ENCODE measurements at regions not wholly inside any gene's neighbourhood (a gene's known extent, or its start where the extent isn't known, plus 50 kb on each side); places are given as distances from the start of the nearest gene placed in this dataset.

- H3K4me1 ChIP-seq, result no peaks in the 10 kb centered on the region
- no peak overlapping the region for H3K4me3 ChIP-seq
- DNase-seq (no peak), ATAC-seq (no peak)
- no peak for TF ChIP-seq CTCF (IDR thresholded peaks at IDR 0.05)
- H3K36me3 ChIP-seq, result no peaks in the 10 kb centered on the region
- peaks cover 0 to 6% (median 0%) of the 10 kb centered on the region in 11 donors for H3K9me3 ChIP-seq
- no peaks in the 10 kb centered on the region for H3K27me3 ChIP-seq
- 21% methylated on average over 9 of the region's 9 CpGs for WGBS, 2 donors
- intact Hi-C loops (cut with DNase I), result no loop called here
- no peak overlapping the region for H3K27ac ChIP-seq
Observed at GRCh38 chrX:5632061-5632614, 596.5 kb downstream of the NLGN4X start.

- no peaks in the 10 kb centered on the region for H3K36me3 ChIP-seq
- DNase-seq (no peak), ATAC-seq (no peak)
- H3K27me3 ChIP-seq, result no peaks in the 10 kb centered on the region
- intact Hi-C loops (cut with DNase I), result no loop called here
- no peak overlapping the region for H3K4me3 ChIP-seq
- H3K9me3 ChIP-seq, result no peaks in the 10 kb centered on the region
- no peak overlapping the region for H3K27ac ChIP-seq
- no peaks in the 10 kb centered on the region for H3K4me1 ChIP-seq
- no peak for TF ChIP-seq CTCF (IDR thresholded peaks at IDR 0.05)
Observed at GRCh38 chrX:5617666-5618065, 611.0 kb downstream of the NLGN4X start.

- ATAC-seq (no peak), DNase-seq (no peak)
- no peaks in the 10 kb centered on the region for H3K36me3 ChIP-seq
- H3K9me3 ChIP-seq, result peaks cover 0 to 29% (median 0%) of the 10 kb centered on the region in 11 donors
- H3K4me3 ChIP-seq, result no peak overlapping the region
- H3K27me3 ChIP-seq, result no peaks in the 10 kb centered on the region
- H3K27ac ChIP-seq, result no peak overlapping the region
- intact Hi-C loops (cut with DNase I), result no loop called here
- TF ChIP-seq CTCF (IDR thresholded peaks at IDR 0.05), result no peak
- 14 to 23% methylated on average over 4 of the region's 4 CpGs for WGBS, 2 donors
- no peaks in the 10 kb centered on the region for H3K4me1 ChIP-seq
Observed at GRCh38 chrX:5595570-5595969, 633.1 kb downstream of the NLGN4X start.

GRCh38 chrX:5586726-5587125, 641.9 kb downstream of the NLGN4X start:
- no peak for ATAC-seq
- intact Hi-C loops (cut with DNase I), result no loop called here

More at GRCh38 chrX:5586726-5587125, 641.9 kb downstream of the NLGN4X start:
- peaks cover 0 to 13% (median 0%) of the 10 kb centered on the region in 11 donors for H3K9me3 ChIP-seq
- no peak overlapping the region for H3K27ac ChIP-seq
- H3K4me1 ChIP-seq, result no peaks in the 10 kb centered on the region
- no peak for TF ChIP-seq CTCF (IDR thresholded peaks at IDR 0.05)
- H3K27me3 ChIP-seq, result no peaks in the 10 kb centered on the region
- no peaks in the 10 kb centered on the region for H3K36me3 ChIP-seq
- no peak overlapping the region for H3K4me3 ChIP-seq
- DNase-seq, result no peak
